Kidney (tissue), 13 donors: ENCODE measurements at regions not wholly inside any gene's neighbourhood (a gene's known extent, or its start where the extent isn't known, plus 50 kb on each side); places are given as distances from the start of the nearest gene placed in this dataset.
A peak's percentile ranks its signal among the peaks of the same experiment; 100 is the strongest.

Source experiments
- DNase-seq, 5 donors: peaks; one replicate each; pipeline ENCODE4 v3.0.0-alpha.2; 2013 to 2020
- FAIRE-seq: peaks from 2 replicates; lab custom pipeline; 2012; peaks lifted over from hg19 to GRCh38; lab: Jason Lieb, UNC
- H3K27ac ChIP-seq, 2 donors: one replicate each; pipeline ENCODE4 v1.7.0; 2013; ENCODE audit warnings: low read depth in 2 of 2, low read length in 2 of 2, inconsistent platforms in 1 of 2
- H3K27me3 ChIP-seq: one replicate; pipeline ENCODE4 v1.7.1; 2013; ENCODE audit warnings: low read length, inconsistent platforms; ENCODE audit not compliant: control insufficient read depth, insufficient read depth
- H3K36me3 ChIP-seq, 3 donors: one replicate each; pipeline versions ENCODE4 v1.7.0 to v1.7.1; 2013; ENCODE audit warnings: low read length in 3 of 3, control low read depth in 1 of 3, inconsistent platforms in 1 of 3; ENCODE audit not compliant: insufficient read depth in 3 of 3, control insufficient read depth in 2 of 3
- H3K4me1 ChIP-seq, 3 donors: one replicate each; pipeline versions ENCODE4 v1.7.0 to v1.7.1; 2013; ENCODE audit warnings: low read length in 3 of 3, inconsistent platforms in 1 of 3, low read depth in 1 of 3; ENCODE audit not compliant: control insufficient read depth in 2 of 3, insufficient read depth in 2 of 3
- H3K4me3 ChIP-seq, 3 donors: one replicate each; pipeline versions ENCODE4 v1.7.0 to v1.8.1; 2013; ENCODE audit warnings: low read length in 3 of 3, control low read depth in 1 of 3, inconsistent platforms in 1 of 3
- H3K9ac ChIP-seq, 3 donors: one replicate each; pipeline versions ENCODE4 v1.7.0 to v1.7.1; 2013; ENCODE audit warnings: low read length in 3 of 3, control low read depth in 1 of 3, inconsistent platforms in 1 of 3
- H3K9me3 ChIP-seq, 3 donors: one replicate each; pipeline versions ENCODE4 v1.7.0 to v1.7.1; 2013; ENCODE audit warnings: low read length in 3 of 3, control low read depth in 1 of 3, inconsistent platforms in 1 of 3; ENCODE audit not compliant: control insufficient read depth in 2 of 3, insufficient read depth in 1 of 3
- intact Hi-C: fragments of 100-400 bp; cut with DNase I; formaldehyde crosslinking; loops from one replicate; pipeline ENCODE4 v1.11.1; 2022
- TF ChIP-seq, protein P1 (sequence below): IDR thresholded peaks from 3 replicates; pipeline ENCODE4 v1.5.1; 2012; ENCODE audit warnings: mild to moderate bottlenecking, moderate library complexity, borderline replicate concordance; ENCODE audit not compliant: insufficient read depth; ENCODE audit errors: extremely low read depth
- donor health status: control.
- donor health status: control.
- donor health status: control.
- donor health status: control.
- donor health status: control.
- donor health status: DM: yes; HTN: yes; CAD: no.
- donor health status: Normal renal cell carcinoma (clear cell type).

GRCh38 chr3:72663429-72663828 is 184.8 kb downstream of the SHQ1 start:
- intact Hi-C loops = no loop called here
- peak in 1 of 5 donors; percentile 32 for DNase-seq
- no peak for FAIRE-seq
- Histone ChIP-seq H3K36me3 (no peaks in the 10 kb centered on the region), H3K4me1 (no peaks in the 10 kb centered on the region), H3K27ac (no peak overlapping the region), H3K9me3 (no peaks in the 10 kb centered on the region), H3K27me3 (no peaks in the 10 kb centered on the region), H3K9ac (no peak overlapping the region), H3K4me3 (no peak overlapping the region)
- TF ChIP-seq, protein P1, sequence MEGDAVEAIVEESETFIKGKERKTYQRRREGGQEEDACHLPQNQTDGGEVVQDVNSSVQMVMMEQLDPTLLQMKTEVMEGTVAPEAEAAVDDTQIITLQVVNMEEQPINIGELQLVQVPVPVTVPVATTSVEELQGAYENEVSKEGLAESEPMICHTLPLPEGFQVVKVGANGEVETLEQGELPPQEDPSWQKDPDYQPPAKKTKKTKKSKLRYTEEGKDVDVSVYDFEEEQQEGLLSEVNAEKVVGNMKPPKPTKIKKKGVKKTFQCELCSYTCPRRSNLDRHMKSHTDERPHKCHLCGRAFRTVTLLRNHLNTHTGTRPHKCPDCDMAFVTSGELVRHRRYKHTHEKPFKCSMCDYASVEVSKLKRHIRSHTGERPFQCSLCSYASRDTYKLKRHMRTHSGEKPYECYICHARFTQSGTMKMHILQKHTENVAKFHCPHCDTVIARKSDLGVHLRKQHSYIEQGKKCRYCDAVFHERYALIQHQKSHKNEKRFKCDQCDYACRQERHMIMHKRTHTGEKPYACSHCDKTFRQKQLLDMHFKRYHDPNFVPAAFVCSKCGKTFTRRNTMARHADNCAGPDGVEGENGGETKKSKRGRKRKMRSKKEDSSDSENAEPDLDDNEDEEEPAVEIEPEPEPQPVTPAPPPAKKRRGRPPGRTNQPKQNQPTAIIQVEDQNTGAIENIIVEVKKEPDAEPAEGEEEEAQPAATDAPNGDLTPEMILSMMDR = no peak

DNA sequence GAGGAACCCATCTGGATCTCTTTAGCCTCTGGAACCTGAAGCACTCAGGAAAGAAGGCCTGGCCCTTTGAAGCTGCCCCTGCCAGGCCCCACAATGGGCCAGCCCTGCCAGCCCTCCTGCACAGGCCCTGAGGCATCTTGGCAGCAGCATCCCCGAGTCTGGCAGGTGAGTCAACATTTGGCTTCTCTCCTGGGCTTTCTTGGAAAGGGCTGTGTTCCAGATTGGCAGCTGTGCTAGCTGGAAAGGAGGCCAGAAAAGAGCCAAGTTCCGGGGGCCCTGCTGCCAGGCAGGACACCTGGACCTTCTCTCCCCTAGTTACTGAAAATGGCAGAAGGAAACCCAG is 187.2 kb downstream of the SHQ1 start:
- Histone ChIP-seq H3K9ac (no peak overlapping the region), H3K27ac (peak overlapping the region in 1 of 2 donors; percentile 41), H3K4me3 (no peak overlapping the region), H3K36me3 (no peaks in the 10 kb centered on the region), H3K9me3 (no peaks in the 10 kb centered on the region), H3K4me1 (no peaks in the 10 kb centered on the region), H3K27me3 (no peaks in the 10 kb centered on the region)
- TF ChIP-seq, protein P1 = no peak
- DNase-seq (peak in 1 of 5 donors; percentile 90), FAIRE-seq (no peak)
- intact Hi-C loops = no loop called here

GRCh38 chr3:72660270-72661114 is 187.8 kb downstream of the SHQ1 start:
- FAIRE-seq = no peak
- intact Hi-C loops = no loop called here
- Histone ChIP-seq H3K36me3 (no peaks in the 10 kb centered on the region), H3K27me3 (no peaks in the 10 kb centered on the region), H3K9me3 (no peaks in the 10 kb centered on the region), H3K4me1 (no peaks in the 10 kb centered on the region), H3K9ac (no peak overlapping the region), H3K4me3 (no peak overlapping the region), H3K27ac (peak overlapping the region; percentile 5 to 41)
- DNase-seq = no peak
- TF ChIP-seq, protein P1 = no peak
